CD4-positive, alpha-beta T cell treated with Interleukin-17A for 1 hour (primary cell): ENCODE measurements at regions not wholly inside any gene's neighbourhood (a gene's known extent, or its start where the extent isn't known, plus 50 kb on each side); places are given as distances from the start of the nearest gene placed in this dataset.

ENCODE experiments used
- DNase-seq: peaks from one replicate; pipeline ENCODE4 v3.0.0-alpha.2; 2020

DNA sequence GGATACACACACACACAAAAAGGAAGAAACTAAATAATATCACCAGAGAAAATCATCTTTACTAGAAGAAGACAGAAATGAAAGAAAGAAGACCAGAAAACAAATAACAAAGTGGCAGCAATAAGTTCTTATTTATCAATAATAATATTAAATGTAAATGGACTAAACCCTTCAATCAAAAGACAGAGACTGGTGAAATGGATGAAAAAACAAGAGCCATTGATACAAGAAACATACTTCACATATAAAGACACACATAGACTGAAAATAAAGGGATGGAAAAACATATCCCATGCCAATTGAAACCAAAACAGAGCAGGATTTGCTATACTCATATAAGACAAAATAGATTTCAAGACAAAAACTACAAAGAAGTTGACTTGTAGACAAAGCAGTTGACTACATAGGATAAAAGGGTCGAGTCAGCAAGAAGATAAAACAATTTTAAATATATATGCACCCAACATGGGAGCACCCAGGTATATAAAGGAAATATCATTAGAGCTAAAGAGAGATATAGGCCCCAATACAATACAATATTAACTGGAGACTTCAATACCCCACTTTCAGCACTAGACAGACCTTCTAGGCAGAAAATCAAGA is 259.4 kb downstream of the EPM2A start:
- DNase-seq, result no peak

DNA sequence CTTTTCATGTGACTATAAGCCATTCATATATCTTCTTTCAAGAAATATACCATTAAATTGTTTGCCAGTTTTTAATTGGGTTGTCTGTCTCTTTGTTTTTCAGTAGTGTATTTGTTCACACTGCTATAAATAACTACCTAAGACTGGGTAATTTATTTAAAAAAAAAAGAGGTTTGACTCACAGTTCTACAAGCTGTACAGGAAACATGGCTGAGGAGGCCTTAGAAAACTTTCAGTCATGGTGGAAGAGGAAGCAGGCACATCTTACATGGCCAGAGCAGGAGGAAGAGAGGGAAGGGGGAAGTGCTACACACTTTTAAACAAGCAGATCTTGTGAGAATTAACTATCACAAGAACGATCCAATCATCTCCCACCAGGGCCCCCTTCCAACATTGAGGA is 255.3 kb downstream of the EPM2A start:
- DNase-seq, result no peak

DNA sequence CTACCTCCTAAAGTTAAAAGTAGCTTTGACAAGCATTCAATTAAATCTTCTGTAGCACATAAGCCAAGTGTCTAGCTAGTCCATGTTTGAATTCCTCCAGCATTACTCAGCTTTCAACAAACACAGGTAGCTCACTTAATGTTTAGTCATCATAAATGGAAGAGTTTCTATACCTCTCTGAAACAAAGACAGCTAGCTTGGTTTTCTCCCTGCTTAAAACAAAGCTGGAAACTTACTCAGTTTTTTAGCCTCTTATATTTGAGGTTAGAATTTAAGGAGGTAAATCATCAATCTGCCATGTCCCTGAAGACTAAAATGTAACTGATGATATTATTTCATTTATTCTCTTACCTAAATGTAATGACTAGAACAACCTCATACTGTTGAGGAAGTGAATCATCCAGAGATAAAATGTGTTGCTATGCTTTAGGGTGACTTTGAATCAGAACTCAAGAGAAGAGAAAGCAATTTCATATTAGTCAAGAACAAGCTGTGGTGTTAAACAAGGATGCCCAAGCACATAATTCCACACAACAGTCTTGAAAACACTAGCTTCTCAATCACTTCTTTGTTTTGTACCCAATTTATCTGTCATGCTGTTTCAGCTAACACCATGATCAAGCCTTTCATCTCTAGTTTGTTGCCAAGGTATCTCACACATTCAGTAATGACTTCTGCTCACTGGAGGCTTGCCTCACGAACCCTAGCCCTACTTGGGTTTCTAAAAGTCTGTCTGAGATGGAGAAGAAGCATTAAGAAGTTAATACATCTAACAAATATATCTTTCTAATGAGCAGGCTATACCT is 251.9 kb downstream of the EPM2A start:
- DNase-seq, result no peak

DNA sequence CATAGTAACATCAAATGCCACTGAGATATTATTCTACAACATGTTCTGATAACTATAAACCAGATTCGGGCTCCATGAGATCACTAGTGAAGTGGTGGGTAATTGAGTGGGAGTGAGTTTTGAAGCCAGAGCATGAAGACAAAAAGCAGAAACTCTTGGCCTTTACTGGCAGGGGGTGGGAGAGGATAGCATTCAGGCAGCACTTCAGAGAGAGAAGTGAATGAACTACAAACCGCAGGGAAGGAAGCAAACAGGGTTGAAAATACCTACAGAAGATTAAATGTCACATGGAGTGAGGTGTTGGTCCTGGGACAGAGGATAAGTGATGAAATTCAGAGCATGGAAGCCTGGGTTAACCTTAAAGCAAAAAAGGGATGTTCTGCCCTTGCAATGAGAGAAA is 250.0 kb downstream of the EPM2A start:
- no peak for DNase-seq

DNA sequence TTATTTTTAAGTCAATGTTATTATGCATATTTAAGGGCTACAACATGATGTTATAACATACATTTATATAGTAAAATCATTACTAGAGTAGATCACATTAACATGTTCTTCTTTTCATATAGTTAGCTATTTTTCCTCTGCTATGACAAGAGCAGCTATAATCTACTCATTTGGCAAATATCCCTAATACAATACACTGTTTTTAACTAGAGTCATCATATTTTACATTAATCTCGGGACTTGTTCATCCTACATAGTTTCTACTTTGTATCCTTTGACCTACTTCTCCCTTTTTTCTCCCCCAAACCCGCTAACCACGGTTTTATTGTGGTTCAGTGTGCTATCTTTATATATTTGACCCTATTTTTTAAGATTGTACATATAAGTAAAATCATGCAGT is 249.0 kb downstream of the EPM2A start:
- DNase-seq, result no peak

DNA sequence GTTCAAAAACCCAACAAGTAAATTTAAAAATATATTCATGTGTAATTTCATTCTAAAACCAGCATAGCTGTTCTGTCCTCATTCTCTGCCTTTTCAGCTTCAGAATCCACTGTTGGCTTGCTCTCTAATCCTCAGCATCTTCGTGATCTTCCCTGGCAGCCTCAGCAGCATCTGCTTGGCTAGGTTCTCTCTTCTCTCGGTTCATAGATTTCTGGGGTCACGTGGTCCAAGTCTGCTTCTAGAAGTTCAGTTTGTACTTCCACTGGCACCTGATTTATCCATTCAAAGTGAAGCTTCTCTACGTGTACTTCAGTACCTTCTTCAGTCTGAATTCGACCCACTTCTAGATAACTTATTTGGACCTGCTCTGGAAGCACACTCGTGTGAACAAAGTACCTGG is 245.7 kb downstream of the EPM2A start:
- no peak for DNase-seq

DNA sequence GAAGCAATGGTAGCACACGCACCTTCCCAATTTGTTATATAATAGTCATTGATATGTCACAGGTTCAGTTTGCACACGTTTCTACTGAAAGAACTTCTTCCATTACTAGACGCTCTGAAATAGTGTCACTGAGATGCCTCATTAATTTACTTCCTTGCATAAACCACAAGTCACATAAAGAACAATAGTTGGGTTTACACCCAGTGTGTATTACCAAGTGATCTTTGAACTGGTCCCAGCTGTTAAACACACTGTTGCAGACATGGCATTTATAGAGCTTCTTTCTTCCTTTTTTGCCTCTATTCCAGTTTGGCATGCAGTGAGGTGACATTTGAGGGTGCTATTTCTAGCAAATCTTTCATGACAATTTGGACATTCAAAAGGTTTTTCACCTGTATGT is 245.3 kb downstream of the EPM2A start:
- DNase-seq, result no peak

DNA sequence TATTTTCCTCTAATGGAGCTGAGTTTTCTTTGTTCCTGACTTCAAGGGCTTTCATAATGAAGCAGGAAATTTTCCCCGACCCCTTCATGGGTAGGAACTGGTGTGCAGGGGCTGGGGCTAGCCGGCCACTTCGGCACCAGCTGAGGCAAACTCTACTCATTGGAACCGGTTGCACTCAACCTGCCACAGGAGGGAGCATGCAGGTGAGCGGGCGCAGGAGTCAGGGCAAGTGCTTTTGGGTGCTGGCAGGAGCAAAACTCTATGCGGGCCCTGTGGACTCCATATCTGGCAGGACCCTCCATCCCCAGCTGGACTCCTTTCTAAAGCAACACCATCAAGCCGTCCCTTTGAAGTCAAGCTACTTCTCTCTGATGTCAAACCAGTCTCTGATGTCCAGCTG is 244.2 kb downstream of the EPM2A start:
- no peak for DNase-seq

DNA sequence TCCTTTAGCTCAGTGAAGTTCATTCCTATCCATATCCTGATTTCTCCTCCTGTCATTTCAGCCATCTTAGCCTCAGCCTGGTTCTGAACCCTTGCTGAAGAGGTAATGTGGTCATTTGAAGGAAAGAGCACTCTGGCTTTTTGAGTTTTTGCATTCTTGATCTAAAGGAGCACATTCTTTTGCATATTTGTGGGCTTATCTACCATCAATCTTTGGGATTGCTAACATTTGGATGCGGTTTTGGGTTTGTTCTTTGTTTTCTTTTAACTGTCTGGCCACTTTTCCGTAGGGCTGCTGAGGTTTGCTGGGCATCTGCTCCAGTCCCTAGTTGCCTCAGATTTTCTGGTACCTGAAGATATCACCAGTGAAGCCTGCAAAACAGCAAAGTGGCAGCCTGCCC is 238.3 kb downstream of the EPM2A start:
- DNase-seq, result no peak

DNA sequence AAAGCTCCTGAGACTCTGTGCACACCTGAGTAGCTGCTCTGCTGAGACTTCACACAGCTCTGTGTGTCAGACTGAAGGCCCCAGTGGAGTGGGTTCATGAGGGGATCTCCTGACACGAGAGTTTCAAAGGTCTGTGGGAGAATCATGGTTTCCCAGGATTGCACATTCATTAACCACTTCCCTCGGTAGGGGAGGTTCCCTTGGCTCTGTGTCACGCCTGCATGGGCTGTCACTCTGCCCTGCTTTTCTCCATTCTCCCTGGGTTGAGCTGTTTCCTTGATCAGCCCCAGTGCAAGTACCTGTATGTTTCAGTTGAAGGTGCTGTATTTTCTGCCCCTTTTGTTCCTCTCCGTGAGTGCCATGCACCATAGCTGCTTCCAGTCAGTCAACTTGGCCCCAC is 236.9 kb downstream of the EPM2A start:
- no peak for DNase-seq

DNA sequence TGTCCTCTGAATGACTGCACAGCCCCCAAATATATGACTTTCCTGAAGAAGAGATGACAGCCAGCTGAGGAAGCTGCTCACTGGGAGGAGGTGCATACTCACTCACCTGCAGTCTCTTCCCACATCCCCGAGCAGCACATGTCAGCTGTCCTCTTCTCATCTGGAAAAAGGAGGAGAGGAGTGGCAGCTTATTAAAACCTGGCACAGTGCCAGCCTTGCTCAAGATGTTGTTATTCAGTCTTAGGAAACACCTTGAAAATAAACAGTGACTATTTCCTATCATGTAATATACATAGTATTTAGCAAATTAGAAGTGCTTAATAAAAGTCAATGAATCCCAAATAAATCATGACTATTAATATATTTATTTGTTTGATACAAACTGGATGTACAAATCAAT is 232.9 kb downstream of the EPM2A start:
- no peak for DNase-seq

DNA sequence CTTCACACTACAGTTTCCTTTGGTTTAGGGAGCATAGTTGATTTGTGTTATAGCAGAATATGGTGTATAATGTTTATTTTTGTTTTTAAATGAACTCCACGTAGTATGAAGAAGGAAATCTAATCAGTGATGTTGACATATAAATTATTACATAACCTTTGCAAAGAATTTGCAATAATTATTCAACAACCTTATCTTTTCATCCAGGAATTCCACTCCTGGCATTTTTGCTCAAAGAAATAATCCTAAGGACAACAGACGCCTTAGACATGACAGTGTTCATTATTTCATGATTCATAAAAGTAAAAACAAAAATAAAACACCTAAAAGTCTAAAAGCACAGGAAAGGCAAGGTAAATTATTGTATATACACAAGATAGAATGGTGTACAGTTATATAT is 229.2 kb downstream of the EPM2A start:
- DNase-seq, result no peak

DNA sequence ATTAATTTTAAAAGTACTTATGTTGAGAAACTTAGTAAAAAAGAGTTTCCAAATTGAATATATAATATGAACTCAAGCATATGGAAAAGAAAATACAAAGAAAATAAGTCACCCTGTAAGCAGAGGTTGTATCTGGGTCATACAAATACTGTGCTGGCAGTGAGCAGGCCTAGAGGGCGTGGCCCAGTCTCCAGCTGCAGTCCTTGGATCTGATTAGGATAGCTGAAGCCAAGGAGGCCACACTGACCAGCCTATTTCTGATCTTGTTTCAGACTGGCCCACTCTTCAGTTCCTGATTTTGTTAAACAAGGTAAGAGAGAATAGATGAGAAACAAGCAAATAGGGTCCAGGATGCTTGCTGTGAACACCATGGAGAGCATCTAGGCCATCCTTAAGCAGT is 228.8 kb downstream of the EPM2A start:
- DNase-seq, result no peak

DNA sequence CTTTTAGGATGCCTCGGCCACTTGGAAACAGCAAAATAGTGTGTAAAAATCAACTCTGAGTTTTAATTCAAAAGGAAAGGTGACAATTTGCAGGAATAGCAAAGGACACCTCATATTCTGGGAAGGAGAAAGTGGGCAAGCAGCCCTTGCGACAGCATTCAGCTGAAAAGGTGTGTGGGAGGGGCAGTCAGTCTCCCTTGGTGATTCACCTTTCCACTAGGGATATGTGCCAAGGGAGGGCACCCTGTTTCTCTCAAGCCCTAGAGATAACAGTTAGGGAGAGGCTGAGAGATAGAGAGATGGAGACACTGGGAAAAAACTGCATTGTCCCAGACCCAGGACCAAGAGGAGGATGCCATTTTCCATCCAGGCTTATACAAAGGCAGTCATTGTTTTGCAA is 228.1 kb downstream of the EPM2A start:
- DNase-seq, result no peak

DNA sequence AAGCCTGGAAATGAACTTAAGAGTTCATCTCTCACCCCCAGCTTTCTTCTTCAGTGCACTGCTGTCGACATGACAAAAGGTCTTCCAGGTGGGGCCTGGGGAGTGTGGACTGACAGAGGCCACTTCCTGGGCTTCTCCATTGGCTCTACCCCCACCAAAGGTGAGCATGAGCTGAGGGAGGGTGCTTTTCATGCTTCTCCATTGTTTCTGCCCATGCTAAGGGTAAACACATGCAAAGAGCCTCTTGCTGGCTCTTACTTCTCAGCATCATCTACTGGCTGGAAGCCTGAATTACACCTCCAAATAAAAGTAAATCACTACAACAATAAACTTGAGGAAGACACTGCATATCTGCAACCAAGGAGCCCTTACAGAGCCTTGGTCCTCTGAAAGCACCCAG is 227.2 kb downstream of the EPM2A start:
- DNase-seq, result no peak

DNA sequence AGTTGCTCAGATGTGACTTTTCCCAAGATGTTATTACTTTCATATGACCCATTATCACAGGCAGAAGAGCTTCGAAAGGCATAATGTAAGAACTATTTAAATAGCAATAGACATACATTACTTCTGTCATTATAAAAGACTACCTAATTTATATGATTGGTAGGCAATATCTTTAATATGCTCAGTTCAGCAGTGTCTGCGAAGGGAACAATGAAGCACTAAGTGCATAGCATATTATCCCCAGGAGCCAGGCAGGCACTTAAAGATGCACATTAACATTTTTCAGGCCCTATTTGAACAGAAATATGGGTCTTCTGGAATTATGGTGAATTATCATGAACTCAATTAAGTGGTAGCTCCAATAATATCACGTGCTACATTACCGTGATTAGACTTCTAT is 217.8 kb downstream of the EPM2A start:
- DNase-seq, result no peak

DNA sequence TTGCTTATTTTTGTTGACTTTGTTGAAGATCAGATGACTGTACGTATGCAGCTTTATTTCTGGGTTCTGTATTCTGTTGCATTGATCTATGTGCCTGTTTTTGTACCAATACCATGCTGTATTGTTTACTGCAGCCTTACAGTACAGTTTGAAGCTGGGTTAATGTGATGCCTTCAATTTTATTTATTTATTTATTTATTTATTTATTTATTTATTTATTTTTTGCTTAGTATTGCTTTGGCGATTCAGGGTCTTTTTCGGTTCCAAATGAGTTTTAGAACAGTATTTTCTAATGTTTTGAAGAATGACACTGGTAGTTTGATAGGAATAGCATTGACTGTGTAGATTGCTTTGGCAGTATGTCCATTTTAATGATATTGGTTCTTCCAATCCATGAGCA is 210.3 kb downstream of the EPM2A start:
- DNase-seq, result no peak

DNA sequence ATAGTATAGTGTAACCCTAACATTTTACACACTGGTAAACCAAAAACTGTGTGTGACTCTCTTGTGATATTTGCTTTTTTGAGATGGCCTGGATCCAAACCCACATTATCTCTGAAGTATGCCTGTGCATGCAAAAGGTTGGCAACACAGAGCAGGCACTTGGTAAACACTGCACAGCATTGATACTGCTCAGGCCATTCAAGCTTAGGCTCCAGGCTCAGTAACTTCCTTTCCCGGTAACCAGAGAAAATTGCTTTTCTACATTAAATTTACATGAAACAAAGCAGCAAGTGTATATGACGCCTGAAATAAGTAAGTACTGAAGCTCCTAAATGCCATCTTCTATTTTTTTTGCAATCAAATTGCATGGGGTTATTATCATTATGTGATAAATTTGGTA is 205.7 kb downstream of the EPM2A start:
- no peak for DNase-seq

DNA sequence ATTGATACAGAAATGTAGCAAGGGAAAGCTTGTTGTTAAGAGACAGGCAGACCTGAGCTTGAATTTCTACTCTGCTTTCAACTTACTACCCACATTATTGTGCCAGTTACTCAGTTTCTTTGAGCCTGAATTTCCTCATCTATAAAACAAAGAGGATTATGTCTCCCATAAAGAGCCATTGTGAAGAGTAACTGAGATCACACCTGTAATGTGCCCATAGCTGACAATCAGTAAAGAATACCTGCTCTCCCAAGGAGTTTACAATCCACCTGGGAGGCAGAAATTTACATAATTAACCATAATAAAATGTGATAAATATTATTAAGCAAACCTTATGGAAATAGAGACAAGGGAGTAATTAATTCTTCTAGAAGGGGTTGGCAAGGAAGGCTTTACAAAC is 204.9 kb downstream of the EPM2A start:
- no peak for DNase-seq

DNA sequence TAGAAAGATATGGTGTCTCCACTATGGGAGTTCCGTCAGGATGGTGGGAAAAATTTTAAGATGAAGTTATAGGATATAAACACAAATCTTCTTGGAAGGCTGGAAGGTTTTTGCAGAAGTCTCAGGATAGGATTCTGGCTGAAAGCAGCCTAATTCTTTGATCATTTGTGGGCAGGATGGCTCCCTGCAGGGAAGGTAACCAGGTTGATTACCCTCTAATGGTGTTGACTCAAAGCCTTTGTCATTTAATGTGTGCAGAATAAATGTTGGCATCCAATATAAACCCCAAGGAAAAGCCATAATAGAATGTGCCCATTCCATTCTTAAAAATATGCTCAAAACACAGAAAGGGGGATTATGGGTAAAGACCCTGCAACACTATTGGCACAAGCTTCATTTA is 204.3 kb downstream of the EPM2A start:
- no peak for DNase-seq

DNA sequence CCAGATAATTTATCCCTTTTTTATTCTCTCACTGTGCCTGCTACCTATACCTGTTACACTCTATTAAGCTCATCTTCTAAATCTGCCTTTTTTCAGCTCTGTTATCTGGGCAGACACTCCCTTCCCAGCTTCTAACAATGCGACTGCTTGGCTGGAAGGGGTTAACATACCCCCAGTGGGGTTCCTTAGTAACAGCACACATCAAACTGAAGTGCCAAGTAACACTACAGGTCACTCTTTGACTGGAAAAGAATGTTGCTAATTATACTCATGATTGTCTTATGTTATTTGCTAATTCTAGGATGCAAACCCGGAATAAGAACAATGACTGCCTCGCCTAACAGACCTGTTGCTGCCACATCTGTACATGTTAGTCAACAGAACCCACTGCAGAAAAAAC is 203.5 kb downstream of the EPM2A start:
- DNase-seq, result no peak

DNA sequence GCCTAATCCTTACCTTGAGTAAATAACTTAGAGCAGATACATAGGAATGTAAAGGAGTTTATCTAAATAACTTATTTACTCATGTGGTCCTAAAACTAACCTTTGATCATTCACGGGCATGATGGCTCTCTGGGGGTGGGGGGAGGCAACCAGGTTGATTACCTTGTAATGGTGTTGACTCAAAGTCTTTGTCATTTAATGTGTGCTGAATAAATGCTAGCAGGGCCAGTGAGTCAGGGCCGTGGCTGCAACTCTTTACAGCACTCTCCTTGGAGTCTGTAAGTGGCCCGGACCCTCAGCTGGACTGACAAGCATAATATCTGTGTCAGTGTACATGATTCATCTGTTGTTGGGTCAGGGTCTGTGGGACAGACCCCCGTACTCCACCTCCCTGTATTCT is 203.0 kb downstream of the EPM2A start:
- DNase-seq, result no peak

DNA sequence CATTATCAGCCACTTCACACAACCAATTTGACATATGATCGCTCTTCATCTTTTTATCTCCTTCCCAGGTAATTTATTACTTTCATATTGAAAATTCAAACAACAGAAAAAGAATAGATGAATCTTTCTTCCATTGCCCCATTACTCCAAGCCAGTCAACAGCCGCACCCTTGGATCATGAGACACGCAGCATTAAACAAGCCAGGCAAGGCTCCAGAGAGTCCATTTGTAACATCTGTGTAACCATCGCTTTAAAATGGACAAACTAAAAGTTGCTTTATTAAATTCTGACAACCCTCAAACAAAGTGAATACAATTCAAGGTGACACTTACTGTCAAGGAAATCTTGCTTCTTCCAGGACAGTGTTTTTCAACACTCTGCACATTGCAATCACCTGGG is 200.3 kb downstream of the EPM2A start:
- no peak for DNase-seq

DNA sequence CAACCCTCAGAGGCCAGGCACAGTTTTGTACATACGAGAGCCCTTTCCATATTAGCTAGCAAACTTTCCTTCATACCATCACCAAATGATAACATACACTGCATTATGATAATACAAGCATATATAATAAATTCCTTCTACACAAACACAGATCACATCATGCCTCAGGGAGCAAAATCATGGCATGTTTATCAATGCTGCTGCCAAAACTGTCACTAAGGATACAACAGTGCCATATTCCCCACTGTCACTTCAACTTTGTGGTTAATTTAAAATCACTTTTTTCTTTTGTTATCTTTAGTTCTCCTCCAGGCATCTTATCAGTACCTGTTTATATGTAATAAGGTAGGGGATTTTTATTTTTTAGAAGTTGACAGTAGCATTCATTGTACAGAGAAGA is 196.3 kb downstream of the EPM2A start:
- DNase-seq, result no peak

DNA sequence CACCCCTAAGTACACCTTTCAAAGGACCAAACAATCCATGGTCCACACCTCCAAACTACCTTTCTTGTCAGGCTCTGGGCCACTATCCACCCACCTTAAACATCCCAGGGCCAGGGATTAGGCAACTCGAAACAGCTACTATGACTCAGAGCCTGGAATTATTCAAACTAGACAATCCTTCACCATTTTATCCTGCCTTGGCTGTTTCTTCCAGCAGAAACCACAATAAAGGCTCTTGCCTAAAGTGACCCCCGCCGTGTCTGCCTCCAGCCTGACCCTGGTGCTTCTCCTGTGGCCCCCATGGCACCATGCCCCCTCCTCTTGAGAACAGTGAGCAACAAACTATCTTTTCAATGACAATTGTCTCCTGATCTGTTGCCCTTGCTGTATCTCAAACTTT is 195.5 kb downstream of the EPM2A start:
- no peak for DNase-seq
